Fibroblast of skin of scalp (primary cell): ENCODE measurements at regions not wholly inside any gene's neighbourhood (a gene's known extent, or its start where the extent isn't known, plus 50 kb on each side); places are given as distances from the start of the nearest gene placed in this dataset.
"Not testable (repeated sequence)": the region's sequence is repeated elsewhere in the genome, so short reads cannot be mapped to it uniquely, and the experiment has no call there.

Source experiments
- DNase-seq: peaks from one replicate; pipeline ENCODE4 v3.0.0-alpha.2; 2013

DNA sequence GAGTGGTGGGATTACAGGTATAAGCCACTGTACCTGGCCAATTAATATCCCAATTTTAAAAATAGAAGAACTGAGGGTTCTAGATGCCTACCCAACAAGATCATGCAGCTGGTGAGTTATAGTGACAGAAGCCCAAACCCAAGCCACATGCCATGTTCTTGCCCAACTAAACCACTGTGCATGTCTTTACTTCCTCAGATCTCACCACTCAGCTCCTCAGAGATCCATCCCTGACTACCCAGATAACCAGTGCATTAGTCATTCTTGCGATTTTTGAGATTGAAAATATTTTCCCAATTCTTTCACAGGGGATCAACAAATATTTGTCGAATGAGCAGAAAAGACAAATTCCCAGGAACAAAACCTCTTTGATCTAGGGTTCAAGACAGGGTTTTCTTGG, 303.1 kb downstream of the CBLN1 start:
- DNase-seq, result peak; percentile 23

DNA sequence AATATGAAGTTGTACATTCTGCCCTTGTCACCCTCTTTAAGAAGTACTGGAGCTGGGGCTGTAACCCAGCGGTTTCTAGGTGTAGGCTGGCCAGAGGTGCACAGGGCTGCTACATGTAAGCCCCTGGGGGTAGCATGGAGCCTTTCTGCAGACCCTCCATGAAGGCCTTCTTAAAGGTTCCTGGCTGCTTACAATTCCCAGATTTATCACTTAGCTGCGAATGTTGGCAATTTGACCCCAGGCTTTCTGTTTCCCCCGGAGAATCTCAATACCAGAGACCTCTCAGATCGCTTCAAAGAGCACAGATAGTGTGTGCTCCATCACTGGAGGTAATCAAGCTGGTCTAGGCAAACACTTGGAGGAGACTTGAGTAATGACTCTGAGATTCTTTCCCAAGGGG, 309.4 kb downstream of the CBLN1 start:
- DNase-seq, result no peak

DNA sequence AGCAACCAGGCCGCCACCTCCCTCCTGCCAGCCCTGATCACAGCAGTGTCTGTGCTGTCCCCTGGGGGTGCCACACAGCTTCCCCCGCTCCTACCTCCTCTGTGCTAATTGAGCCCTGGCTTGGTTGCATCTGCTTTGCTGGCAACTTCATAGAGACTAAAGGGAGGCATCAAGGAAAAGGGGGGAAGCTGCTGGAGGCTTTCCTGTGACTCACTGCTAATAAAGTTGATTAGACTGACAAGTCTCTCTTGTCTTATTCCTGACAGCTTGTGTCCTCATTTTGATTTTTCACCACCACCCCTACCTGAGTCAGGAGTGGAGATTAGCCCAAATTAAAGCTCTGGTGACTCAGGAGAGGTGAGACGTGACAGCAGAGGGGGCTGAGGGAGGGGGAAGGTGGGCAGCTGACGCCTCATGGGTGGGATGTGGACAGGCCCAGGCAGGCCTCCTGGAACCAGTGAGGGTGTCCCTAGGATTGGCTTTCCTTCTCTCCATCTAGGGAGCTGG, 310.0 kb downstream of the CBLN1 start:
- DNase-seq, result peak; percentile 7

DNA sequence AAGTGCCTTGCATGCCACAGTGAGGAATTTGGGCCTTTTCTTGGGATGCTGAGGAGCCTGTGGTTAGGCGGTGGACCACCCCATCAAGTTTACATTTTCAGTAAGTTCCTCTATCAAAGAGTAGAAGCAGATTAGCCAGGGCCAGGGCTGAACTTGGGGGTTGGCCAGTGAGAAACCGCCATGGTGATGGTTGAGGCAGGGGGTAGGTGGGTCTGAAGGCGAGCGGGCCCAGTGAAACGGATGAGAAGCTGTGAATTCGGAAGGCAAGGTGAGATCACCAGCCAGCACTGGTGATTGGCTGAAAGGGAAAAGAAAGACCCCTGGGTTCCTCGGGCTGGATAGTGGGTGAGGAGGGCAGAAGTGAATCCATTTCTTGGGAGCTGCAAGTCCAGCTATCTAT, 311.4 kb downstream of the CBLN1 start:
- peak; percentile 18 for DNase-seq

DNA sequence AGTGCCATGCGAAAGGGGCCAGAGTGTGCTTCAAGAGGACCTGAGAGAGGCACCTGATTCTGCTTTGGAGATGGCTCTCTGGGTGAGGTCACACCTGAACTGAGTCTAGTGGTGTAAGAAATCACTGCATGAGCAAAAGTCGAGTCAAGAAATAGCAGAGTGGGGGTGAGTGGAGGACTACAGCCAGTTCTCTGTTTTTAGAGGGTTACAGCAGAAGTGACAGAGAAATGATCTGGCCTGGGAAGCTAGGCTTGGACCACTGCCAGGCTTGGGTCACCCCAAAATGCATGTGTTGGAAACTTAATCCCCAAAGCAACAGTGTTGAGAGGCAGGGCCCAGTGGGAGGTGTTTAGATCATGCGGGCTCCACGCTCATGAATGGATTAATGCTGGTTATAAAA, 312.0 kb downstream of the CBLN1 start:
- DNase-seq, result no peak

DNA sequence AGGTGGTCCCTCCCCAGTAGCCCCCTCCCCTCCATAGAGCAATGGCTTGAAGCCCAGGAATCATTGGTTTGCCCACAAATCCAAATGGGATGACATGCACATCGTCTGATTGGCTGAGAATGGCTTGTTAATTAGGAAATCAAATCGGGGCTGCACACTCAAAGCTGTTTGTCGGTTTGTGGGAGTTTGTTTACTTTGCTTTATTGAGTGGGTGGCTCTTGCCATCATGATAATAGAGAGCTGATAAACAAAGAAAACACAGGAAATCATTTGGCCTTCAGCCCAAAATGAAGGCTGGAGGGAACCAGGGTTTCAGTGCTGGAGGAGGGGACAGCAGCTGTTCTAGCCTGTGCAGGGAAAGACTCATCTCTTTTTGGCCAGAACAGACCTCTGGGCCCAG, 316.3 kb downstream of the CBLN1 start:
- peak; percentile 26 for DNase-seq

DNA sequence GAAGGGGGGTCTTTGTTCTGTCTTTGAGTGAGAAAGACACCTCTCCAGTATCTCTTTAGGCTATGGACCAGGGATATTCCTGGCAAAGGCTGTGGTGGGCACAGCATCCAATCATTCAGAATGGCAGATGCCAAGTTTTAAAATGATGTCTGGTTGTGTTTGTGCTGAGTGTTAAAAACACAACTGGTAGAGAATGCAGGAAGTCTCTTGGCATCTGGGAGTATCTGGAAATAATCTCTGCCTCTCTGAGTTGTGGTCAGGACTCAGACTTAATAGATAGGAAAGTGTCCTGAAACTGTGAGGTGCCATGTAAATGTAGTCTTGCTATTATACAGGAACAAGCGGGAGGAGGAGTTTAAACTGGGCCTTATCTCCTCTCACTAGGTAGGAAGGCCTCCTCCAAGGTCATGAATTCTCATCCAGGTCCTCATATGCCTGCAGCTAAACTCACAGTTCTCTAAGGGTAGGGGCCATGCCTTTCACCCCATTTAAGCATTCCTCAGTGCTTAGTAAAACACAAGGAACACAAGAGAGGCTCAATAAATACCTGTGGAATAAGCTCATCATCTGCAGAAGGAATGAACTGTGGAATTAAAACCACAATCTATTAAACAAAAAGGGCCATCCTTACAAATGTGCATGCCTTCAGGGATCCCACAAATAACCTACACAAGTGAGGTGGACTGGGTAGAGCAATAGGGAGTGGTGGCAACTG, 317.6 kb downstream of the CBLN1 start:
- DNase-seq, result peak; percentile 90

DNA sequence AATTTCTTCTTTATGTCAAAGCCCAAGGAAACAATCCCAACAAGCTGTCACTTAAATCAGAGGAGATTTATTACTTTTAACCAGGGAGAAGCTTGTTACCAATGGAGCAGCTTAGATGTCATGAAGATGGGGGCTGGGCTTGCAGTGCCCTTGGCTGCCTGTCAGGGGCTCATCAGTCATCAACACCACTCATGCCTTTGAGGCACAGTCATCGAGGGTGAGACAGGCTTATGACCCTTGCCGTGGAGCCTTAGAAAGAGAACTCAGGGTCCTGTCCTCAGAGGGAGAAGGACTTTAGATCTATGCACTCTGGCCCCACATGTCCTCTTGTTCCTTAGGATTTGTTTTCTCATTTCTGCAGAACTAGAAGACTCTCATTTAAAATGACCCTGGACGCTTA, 318.3 kb downstream of the CBLN1 start:
- DNase-seq, result peak; percentile 84

DNA sequence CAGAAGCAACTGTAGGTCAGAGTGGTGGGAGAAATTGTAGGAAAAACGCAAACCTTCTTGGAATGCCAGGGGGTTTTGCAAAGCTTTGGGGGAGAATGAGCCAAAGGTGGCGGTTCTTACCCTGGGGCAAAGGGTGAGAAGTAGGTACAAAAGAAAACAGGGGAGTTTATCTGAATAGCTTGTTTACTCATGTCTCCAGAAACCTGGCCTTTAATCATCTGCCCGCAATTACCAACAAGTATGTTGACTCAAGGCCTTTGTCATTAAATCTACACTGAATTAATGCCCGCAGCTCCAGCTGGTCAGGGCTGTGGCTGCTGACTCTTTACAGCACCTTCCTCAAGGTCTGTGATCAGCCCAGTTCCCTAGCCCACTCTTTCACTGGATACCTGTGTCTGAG, 320.1 kb downstream of the CBLN1 start:
- DNase-seq, result no peak

DNA sequence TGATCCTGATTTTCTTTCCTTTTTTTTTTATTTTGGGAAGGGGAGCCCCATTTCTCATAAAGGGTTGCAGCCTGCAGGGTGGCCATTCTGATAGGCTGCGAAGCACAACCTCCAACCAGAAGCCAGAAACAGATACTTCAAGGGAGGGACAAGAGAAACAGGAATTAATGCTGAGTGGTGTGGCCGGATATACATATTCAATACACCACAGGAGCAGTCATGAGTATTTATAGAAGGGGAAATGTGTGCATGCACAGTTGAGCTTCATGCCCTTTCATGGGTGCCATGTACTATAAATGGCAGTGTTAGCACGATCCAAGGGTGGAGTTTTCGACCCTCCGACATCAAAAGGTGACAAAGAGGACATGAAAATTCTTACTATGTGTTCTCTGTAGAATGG, 320.8 kb downstream of the CBLN1 start:
- no peak for DNase-seq

DNA sequence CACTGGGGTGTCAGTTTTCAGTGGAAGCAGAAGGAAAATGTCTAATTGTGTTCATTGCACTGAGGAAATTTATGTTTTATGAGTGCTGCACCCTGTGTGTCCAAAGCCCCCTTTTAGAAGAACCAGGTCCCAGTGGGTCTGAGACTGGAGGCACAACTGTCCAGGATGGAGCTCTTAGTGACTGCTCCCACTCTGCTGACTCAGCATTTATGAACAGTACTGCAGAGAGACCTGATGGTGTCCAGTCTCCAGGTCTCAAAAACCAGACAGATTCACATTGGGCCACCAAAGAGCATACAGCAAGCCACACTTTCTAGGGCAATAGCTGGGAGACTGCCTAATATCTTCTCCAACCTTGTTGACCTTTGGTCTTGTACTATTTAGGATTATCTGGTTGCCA, 321.9 kb downstream of the CBLN1 start:
- DNase-seq, result no peak

DNA sequence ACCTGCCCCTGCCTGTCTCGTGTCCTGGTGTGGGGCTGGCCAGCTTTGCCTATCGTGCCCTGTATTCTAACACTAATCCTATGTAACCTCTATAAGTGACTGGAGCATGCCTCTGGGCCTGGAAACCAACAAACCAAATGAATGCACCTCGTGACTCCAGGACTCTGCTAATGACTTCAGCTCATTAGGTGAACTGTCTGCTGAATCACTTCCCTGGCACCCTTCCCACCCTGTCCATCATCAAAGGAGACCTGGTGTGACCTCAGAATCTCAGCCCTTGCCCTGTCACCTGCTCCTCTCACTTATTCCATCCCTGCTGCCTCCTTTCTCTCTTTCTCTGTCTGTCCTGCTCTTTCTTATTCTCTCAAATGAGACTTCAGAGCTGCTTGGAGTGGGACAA, 322.4 kb downstream of the CBLN1 start:
- DNase-seq, result no peak

DNA sequence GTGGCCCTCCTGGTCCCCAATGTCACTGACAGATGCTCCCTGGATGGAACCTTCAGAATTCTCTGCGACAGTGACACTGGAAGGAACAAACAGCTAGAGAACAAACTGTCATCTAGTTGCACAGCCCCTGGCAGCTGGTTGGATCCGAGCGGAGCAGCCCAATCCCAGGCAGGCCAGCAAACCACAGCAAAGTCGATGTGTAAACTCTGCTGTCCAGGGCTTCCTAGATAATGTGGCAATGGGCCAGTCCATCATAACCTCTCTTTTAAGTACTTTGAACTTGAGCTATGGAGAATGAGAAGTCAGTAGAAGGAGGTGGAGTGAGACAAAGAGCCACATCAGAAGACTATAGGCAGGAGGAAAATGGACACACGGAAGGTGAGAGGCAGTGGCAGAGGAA, 323.0 kb downstream of the CBLN1 start:
- no peak for DNase-seq

DNA sequence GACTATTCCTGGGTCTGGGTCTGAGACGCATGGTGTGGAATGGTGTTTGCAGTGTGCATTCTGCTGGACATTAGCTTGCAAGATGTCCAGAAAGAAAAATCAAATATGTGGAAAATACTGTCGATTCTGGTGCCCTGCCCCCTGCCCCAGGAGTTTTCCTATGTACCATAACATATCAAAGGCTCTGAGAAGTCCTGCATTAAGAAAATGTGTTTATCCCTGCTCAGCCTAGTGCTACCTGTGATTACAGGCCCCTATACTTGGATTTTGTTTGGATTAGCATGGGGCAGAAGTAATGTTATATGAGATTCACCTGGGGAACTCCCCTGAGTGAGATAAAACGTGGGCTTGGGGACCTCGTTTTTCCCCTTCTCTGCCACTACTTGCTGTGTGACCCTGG, 325.0 kb downstream of the CBLN1 start:
- no peak for DNase-seq

DNA sequence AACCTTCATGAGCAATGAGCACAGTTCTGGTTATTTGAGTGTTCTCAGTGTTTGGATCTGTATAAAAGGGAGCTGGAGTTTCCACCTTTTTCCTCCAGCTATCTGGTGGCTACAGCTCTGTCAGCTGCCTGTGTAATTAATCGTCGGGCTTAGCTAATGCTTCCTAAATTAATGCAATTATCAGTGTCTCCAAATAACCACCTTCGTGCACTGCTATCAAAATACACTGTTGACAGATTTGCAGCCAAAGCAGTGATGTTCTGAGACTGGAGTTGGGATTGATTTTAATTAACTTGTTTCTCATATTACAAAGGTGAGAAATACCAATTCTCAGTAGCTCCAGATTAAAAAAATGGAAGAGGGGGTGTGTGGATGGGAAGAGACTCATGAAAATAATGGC, 325.8 kb downstream of the CBLN1 start:
- no peak for DNase-seq

DNA sequence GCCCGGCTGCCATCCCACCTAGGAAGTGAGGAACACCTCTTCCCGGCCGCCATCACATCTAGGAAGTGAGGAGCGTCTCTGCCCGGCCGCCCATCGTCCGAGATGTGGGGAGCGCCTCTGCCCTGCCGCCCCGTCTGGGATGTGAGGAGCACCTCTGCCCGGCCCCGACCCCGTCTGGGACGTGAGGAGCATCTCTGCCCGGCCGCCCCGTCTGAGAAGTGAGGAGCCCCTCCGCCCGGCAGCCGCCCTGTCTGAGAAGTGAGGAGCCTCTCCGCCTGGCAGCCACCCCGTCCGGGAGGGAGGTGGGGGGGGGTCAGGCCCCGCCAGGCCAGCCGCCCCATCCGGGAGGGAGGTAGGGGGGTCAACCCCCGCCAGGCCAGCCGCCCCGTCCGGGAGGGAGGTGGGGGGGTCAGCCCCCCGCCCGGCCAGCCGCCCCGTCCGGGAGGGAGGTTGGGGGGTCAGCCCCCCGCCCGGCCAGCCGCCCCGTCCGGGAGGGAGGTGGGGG, 330.0 kb downstream of the CBLN1 start:
- not testable (repeated sequence) for DNase-seq

DNA sequence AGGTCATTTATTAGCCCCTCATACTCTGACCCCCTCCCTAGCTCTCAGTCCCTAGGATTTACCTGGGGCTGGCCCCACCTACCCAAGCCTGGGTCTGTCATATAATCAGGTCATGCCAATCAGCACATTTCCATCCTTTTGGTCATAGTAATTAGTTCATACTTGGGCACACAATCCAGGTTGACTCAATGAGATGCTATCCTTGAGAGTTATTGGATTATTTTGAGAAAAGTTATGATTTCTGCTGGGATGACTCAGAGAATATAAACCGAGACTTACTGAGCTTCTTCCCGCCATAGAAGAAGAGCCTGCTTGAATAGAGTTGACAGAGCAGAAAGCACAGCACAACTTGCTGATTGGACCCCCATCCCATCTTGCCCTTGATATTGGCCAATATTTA, 331.5 kb downstream of the CBLN1 start:
- peak; percentile 38 for DNase-seq

DNA sequence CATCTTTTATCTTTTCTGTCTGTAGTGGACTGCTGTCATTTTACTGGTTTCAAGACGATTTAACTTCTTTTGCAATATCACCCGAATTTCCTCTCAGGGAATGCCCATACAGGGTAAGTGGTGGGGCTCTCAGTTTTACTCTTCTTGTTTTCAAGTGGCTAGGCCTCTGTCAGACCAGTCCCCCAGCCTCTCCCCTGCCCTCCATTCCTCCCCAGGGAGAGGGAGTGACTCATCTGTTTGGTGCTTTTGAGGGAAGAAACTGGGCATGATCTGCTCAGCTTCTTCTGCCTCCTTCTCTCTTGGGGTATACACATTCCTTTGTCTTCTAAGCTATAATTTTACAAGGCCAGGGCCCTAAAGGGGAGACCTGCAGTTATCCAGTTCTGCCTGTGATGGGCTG, 332.0 kb downstream of the CBLN1 start:
- DNase-seq, result peak; percentile 82

DNA sequence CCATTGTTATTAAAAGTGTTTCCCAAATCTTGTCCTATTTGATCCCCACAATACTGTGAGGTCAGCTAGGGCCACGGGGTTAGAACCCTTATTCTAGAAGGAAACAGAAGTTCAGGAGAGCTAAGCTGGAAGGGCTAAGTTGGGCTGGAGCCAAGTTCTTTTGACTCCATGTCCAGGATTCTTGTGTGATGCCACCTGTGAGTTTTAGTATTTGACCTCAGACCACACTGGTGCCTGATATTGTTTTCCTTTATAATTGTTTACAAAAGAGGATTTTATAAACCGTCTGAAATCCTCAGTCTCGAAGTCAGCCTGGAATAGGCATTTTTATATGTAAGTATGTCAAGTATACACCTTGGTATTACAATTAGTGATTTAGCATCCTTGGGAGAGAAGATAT, 332.7 kb downstream of the CBLN1 start:
- no peak for DNase-seq

DNA sequence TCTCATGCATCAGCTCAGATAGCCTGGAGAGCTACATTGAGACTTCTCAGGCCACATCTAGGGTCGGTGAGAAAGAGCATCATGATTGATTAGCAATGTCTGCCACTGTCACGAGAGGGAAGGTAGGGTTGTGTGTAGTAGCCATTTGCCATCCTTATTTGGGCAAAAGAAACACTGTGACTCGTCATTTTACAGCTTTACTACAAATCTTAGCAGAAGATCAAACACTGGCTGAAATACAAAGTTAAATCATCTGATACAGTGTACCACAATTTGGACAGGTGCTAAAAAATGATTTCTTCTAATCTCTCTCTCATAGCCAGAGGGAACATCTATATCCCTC, 334.3 kb downstream of the CBLN1 start:
- no peak for DNase-seq

DNA sequence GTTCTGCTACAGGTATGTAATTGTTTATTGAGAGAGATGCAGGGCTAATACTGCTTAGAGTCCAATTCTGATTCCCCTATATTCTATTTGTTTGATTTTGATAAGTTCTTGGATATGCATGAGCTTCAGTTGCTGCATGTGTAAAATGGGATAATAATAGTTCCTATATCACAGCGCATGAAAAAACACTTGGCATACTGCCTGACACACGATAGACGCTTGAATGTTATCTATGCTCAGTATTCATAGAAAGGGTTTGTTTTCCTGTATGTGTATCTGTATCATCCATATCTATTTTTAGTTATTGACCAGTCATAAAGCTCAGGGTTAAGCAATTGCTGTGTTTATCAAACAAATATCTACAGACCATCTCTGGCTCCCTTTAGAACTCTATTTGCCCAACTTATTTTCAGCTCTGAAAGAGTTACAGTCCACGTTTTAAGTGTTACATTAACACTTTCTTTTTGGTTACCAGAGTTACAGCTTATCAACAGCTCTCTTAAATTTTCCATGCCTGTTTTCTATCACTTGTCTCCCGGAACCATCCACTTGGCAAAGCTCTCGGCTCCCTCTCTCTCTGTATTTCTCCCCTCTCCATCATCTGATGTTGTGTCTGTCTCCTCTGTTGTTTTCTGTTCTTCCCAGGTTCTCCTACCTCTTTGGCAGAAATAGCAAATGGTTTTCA, 334.8 kb downstream of the CBLN1 start:
- DNase-seq, result no peak

DNA sequence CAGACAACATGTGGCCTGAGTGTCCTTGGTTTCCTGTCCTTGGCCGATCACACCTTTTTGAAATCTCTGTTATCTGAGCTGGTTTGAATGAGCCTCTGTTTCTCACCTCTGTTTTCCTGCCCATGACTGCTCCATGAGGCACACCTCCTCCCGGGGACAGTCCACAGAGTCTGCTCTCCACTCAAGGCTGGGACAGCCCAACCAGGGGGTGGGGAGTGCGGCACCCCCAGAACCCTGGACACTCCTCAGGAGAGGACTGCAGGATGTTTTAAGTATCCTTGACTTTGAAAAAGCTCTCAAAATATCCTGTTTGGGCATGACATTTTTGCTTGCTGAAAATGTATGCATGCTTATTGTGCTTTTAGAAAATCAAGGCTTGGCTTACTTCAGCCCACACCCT, 333.0 kb upstream of the N4BP1 start:
- DNase-seq, result no peak

DNA sequence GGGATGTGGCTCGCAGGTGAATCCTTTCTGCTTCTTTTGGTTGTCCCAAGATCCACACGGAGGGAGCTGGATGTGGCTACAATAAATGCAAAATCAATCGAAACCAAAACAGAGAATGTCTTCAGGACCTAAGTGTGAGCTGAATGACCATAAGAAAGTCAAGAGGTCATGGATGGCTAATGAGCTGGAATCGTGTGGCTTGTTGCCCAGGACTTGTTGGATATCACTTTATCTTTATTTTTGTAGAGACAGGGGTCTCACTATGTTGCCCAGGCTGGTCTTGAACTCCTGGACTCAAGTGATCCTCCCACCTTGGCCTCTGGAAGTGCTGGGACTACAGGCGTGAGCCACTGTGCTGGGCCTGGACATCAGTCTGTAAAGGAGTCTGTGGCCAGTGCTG, 326.8 kb upstream of the N4BP1 start:
- DNase-seq, result no peak

DNA sequence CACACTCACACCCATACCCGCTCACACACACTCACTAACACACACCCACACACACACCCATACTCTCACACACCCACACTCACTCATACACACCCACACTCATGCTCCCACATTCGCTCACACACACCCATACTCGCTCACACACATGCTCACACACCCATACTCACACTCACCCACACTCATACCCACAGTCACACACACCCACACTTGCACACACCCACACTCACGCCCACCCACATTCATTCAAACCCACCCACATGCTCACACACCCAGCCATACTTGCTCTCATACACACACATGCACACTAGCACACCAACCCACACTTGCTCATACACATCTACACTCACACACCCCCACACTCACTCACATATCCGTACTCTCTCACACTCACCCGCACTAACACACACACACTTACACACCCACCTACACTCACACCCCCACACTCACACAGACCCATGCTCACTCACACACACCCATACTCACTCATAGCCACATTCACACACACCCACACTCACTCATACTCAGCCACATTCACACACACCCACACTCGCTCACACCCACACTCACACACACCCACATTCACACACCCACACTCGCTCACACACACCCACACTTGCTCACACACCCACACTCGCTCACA, 322.4 kb upstream of the N4BP1 start:
- DNase-seq, result no peak
